ENCODE measurements at regions not wholly inside any gene's neighbourhood (a gene's known extent, or its start where the extent isn't known, plus 50 kb on each side); places are given as distances from the start of the nearest gene placed in this dataset.

- ATAC-seq (ENCODE audit: low read depth) = no peak
- no peaks in the 10 kb centered on the region for H3K36me3 Mint-ChIP-seq (ENCODE audit: low read depth)
- DNase-seq = no peak
- no peak for TF ChIP-seq CTCF (IDR thresholded peaks at IDR 0.05)
- CTCF ChIA-PET = no interaction called here
- no peaks in the 10 kb centered on the region for H3K9me3 Mint-ChIP-seq
- H3K27me3 Mint-ChIP-seq = no peaks in the 10 kb centered on the region
- no peak overlapping the region for H3K27ac Mint-ChIP-seq
- POLR2A ChIA-PET = no interaction called here
- intact Hi-C loops (cut with micrococcal nuclease) = no loop called here
- H3K4me1 Mint-ChIP-seq = no peaks in the 10 kb centered on the region
- H3K4me3 Mint-ChIP-seq = no peak overlapping the region
Measured at GRCh38 chr1:217117973-217118465, 394.8 kb upstream of the ESRRG start.

- Mint-ChIP-seq H3K27me3 (no peaks in the 10 kb centered on the region), H3K36me3 (ENCODE audit: low read depth) (no peaks in the 10 kb centered on the region), H3K4me3 (no peak overlapping the region), H3K4me1 (no peaks in the 10 kb centered on the region), H3K27ac (no peak overlapping the region), H3K9me3 (no peaks in the 10 kb centered on the region)
- CTCF ChIA-PET = no interaction called here
- DNase-seq (no peak), ATAC-seq (ENCODE audit: low read depth) (no peak)
- POLR2A ChIA-PET = no interaction called here
- intact Hi-C loops (cut with micrococcal nuclease) = no loop called here
- TF ChIP-seq CTCF (IDR thresholded peaks at IDR 0.05) = no peak
Measured at GRCh38 chr1:217115404-217116380, 392.5 kb upstream of the ESRRG start.

GRCh38 chr1:217109928-217110327 is 386.7 kb upstream of the ESRRG start:
- intact Hi-C loops (cut with micrococcal nuclease) = no loop called here
- ATAC-seq (ENCODE audit: low read depth) (no peak), DNase-seq (no peak)
- no peak for TF ChIP-seq CTCF (IDR thresholded peaks at IDR 0.05)
- no peaks in the 10 kb centered on the region for H3K9me3 Mint-ChIP-seq
- POLR2A ChIA-PET = no interaction called here
- H3K4me3 Mint-ChIP-seq = no peak overlapping the region
- no peaks in the 10 kb centered on the region for H3K27me3 Mint-ChIP-seq
- no peaks in the 10 kb centered on the region for H3K4me1 Mint-ChIP-seq
- H3K36me3 Mint-ChIP-seq (ENCODE audit: low read depth) = no peaks in the 10 kb centered on the region
- no peak overlapping the region for H3K27ac Mint-ChIP-seq
- CTCF ChIA-PET = no interaction called here

GRCh38 chr1:217106231-217106901 is 383.1 kb upstream of the ESRRG start:
- Mint-ChIP-seq H3K27me3 (no peaks in the 10 kb centered on the region), H3K36me3 (ENCODE audit: low read depth) (no peaks in the 10 kb centered on the region), H3K4me1 (no peaks in the 10 kb centered on the region), H3K9me3 (no peaks in the 10 kb centered on the region), H3K4me3 (no peak overlapping the region), H3K27ac (no peak overlapping the region)
- no peak for TF ChIP-seq CTCF (IDR thresholded peaks at IDR 0.05)
- ChIA-PET POLR2A (no interaction called here), CTCF (no interaction called here)
- no peak for ATAC-seq (ENCODE audit: low read depth)
- DNase-seq = no peak
- intact Hi-C loops (cut with micrococcal nuclease) = no loop called here

GRCh38 chr1:217105437-217105836 is 382.2 kb upstream of the ESRRG start:
- ATAC-seq (ENCODE audit: low read depth) (no peak), DNase-seq (no peak)
- Mint-ChIP-seq H3K36me3 (ENCODE audit: low read depth) (no peaks in the 10 kb centered on the region), H3K4me1 (no peaks in the 10 kb centered on the region), H3K9me3 (no peaks in the 10 kb centered on the region), H3K27ac (no peak overlapping the region), H3K27me3 (no peaks in the 10 kb centered on the region), H3K4me3 (no peak overlapping the region)
- intact Hi-C loops (cut with micrococcal nuclease) = no loop called here
- CTCF ChIA-PET = no interaction called here
- no peak for TF ChIP-seq CTCF (IDR thresholded peaks at IDR 0.05)
- POLR2A ChIA-PET = no interaction called here

Data from activated B cell treated with CpG ODN at 0.5 μM for 24 hours (primary cell).